T-helper 2 cell treated with Interferon-gamma antibody and Interleukin-4, amounts not matched to agents 5 μg/mL and 100 μg/mL, for 36 hours (primary cell): ENCODE measurements at regions not wholly inside any gene's neighbourhood (a gene's known extent, or its start where the extent isn't known, plus 50 kb on each side); places are given as distances from the start of the nearest gene placed in this dataset.

Experiments used
- DNase-seq: peaks from one replicate; pipeline ENCODE4 v3.0.0; 2021; ENCODE audit warnings: low spot score
- H3K27ac Mint-ChIP-seq: one replicate; pipeline ENCODE4 v1.8.0; 2021; ENCODE audit warnings: mild to moderate bottlenecking, mixed read lengths
- H3K27me3 Mint-ChIP-seq: one replicate; pipeline ENCODE4 v1.8.0; 2021; ENCODE audit warnings: low read depth, mixed read lengths
- H3K36me3 Mint-ChIP-seq: one replicate; pipeline ENCODE4 v1.8.0; 2021; ENCODE audit warnings: low read depth, mixed read lengths
- H3K4me1 Mint-ChIP-seq: one replicate; pipeline ENCODE4 v1.8.0; 2021; ENCODE audit warnings: low read depth, mixed read lengths
- H3K4me3 Mint-ChIP-seq: one replicate; pipeline ENCODE4 v1.8.0; 2022; ENCODE audit warnings: mild to moderate bottlenecking, moderate library complexity, mixed read lengths
- H3K9me3 Mint-ChIP-seq: one replicate; pipeline ENCODE4 v1.8.0; 2021; ENCODE audit warnings: mixed read lengths

DNA sequence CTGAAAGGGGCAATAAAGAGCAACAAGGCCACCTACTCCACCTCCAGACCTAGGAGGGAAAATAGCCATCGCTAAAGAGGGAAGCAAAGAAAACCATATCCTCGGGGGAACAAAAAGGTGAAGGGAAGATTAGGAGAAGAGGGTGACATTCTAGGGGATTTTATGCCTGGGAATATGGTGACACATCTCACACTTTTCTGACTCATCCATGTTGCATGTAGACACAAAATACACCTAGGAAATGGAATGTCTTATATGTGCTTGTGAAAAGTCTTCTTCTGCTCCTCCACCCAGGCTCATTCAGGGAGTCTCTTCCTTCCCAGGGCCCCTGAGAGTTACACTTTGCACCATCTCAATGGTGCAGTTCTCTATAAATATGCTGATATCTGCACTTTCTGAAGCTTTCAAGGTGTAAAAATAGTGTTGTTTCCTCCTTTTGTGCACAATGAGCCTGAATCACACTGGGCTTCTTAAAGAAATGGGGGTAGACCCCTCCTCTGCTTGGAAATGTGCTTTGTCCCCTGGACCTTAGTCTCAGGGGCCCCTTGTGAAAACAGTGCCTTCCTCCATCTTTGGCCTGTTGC lies 195.9 kb downstream of the CYYR1 start:
- H3K4me1 Mint-ChIP-seq: no peaks in the 10 kb centered on the region
- DNase-seq: no peak
- no peaks in the 10 kb centered on the region for H3K9me3 Mint-ChIP-seq
- H3K27ac Mint-ChIP-seq: no peak overlapping the region
- no peaks in the 10 kb centered on the region for H3K36me3 Mint-ChIP-seq
- no peaks in the 10 kb centered on the region for H3K27me3 Mint-ChIP-seq
- no peak overlapping the region for H3K4me3 Mint-ChIP-seq

DNA sequence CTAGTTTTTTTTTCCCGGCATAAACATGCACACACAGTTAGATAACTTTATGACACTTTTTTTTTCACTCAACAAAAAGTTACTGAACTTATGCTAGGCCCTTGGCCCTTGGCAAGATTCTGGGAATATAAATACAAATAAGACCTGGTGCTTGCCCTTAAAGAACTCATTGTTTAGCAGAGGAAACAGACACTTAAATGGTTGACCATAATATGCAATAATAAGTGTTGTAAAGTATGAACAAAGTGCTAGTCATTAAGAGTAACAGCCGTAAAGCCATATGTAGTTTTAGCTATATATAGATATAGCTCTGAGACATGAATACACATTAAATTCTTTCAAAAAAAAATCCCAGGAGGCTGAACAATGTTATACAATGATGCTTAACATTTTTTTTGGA lies 198.3 kb downstream of the CYYR1 start:
- Mint-ChIP-seq H3K9me3 (no peaks in the 10 kb centered on the region), H3K36me3 (no peaks in the 10 kb centered on the region), H3K4me1 (no peaks in the 10 kb centered on the region), H3K27ac (no peak overlapping the region), H3K27me3 (no peaks in the 10 kb centered on the region), H3K4me3 (no peak overlapping the region)
- DNase-seq: no peak

DNA sequence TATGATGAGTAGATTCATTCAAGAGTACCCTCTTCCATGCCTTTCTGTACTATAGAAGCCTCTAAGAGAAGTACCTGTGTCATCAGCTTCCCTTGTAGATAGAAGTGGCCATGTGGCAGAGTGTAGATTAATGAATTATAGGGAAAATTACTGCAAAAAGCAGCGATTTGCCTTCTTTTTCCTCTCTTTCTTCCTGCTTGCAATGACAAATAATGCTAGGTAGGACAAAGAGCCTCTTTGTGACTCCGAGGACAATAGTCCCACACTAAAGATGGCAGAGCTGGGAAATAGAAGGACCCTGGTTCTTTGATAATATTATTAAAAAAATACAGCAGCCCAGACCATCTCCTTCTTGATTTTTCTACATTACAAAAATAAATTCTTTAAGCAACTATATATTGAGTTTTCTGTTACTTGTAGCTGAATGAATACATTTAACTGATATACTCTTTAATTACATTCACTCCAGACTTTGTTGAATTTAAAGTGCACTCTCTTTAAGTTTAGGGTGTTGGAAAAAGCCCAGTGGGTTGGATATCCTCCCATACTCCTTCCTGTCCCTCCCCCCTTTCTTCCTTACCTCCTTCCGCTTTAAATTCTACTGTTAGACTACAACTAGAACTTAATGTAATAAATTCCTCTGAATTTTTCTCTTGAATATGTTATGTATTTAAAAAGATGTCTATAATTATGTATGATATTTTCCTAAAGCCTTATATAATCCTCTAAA lies 198.2 kb upstream of the APP start:
- no peak overlapping the region for H3K27ac Mint-ChIP-seq

DNA sequence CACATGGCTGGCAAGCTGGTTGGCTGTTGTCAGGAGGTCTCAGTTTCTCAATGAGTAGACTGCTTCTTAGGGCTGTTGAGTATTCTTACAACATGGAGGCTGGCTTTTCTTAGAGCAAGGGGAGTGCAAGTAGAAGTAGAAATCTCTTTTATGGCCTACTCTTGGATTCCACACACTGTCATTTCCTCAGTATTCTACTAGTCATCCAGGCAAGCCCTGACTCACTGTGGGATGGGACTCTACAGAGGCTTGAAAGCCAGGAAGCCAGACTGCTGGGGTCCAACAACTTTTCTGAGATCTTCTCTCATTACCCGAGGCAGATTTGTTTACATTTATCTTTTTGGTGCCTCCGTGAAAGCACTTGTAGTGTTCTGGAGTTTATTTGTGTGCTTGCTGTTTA lies 196.2 kb upstream of the APP start:
- no peak for DNase-seq
- H3K27ac Mint-ChIP-seq: no peak overlapping the region
- H3K36me3 Mint-ChIP-seq: no peaks in the 10 kb centered on the region
- no peaks in the 10 kb centered on the region for H3K27me3 Mint-ChIP-seq
- H3K4me3 Mint-ChIP-seq: no peak overlapping the region
- H3K4me1 Mint-ChIP-seq: no peaks in the 10 kb centered on the region
- no peaks in the 10 kb centered on the region for H3K9me3 Mint-ChIP-seq

More for the DNA sequence above, 198.2 kb upstream of the APP start:
- no peaks in the 10 kb centered on the region for H3K9me3 Mint-ChIP-seq
- no peak for DNase-seq
- H3K27me3 Mint-ChIP-seq: no peaks in the 10 kb centered on the region
- no peaks in the 10 kb centered on the region for H3K4me1 Mint-ChIP-seq
- H3K4me3 Mint-ChIP-seq: no peak overlapping the region
- no peaks in the 10 kb centered on the region for H3K36me3 Mint-ChIP-seq

DNA sequence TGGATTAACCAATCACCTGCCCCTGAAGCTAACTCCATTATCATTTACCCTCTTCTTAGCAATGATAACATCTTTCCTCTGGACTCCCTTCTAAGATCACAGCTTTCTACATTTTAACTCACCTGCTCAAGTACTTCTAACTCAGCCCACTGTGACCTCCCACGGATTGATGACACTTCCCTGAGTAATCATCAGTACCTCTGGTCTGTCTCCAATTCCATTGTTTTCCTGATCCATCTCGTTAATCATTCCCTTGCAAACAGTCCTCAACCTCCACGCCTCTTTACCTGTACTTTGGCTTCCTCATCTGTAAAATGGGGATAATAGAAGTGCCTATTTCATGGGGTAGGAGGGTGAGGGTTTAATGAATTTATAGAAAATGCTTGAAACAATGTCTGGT lies 195.3 kb upstream of the APP start:
- Mint-ChIP-seq H3K27ac (no peak overlapping the region), H3K36me3 (no peaks in the 10 kb centered on the region), H3K27me3 (no peaks in the 10 kb centered on the region), H3K4me1 (no peaks in the 10 kb centered on the region), H3K4me3 (no peak overlapping the region), H3K9me3 (no peaks in the 10 kb centered on the region)
- DNase-seq: no peak

DNA sequence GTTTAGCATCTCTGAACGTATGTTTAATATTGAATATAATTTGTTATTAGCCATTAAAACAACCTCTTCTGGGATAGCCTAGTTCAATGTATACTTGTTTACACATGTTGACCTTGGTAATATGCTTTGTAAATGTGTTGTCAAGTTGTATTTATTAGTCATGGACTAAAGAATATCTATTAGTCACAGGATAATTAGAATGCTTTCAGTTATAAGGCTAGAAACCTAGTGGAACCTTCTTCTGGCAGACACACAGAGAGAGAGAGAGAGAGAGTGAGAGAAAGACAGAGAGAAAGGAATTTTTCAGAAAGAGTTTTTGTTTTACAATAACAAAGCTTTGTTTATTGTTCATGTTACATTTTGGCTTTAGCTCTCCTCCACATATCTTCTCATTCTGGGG lies 181.1 kb upstream of the APP start:
- Mint-ChIP-seq H3K27me3 (no peaks in the 10 kb centered on the region), H3K4me1 (no peaks in the 10 kb centered on the region), H3K36me3 (no peaks in the 10 kb centered on the region), H3K9me3 (peaks cover 10% of the 10 kb centered on the region), H3K4me3 (no peak overlapping the region), H3K27ac (no peak overlapping the region)
- no peak for DNase-seq

DNA sequence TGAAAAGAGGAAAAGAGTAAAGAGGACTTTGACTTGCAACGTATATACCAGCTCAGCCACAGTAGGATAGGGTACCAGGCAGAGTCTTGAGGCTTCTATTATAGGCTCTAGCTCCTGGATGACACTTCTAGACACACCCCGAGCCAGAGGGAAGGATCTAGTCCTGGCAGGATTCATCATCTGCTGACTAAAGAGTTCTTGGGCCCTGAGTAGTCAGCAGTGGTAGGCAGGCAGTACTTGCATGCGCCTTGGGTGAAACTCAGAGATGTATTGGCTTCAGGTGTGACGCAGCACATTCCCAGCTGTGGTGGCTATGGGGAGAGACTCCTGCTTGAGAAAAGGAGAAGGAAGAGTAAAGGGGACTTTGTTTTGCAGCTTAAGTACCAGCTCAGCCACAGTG lies 162.3 kb upstream of the APP start:
- Mint-ChIP-seq H3K4me3 (no peak overlapping the region), H3K4me1 (no peaks in the 10 kb centered on the region), H3K9me3 (no peaks in the 10 kb centered on the region), H3K27me3 (no peaks in the 10 kb centered on the region), H3K36me3 (no peaks in the 10 kb centered on the region), H3K27ac (no peak overlapping the region)
- no peak for DNase-seq

DNA sequence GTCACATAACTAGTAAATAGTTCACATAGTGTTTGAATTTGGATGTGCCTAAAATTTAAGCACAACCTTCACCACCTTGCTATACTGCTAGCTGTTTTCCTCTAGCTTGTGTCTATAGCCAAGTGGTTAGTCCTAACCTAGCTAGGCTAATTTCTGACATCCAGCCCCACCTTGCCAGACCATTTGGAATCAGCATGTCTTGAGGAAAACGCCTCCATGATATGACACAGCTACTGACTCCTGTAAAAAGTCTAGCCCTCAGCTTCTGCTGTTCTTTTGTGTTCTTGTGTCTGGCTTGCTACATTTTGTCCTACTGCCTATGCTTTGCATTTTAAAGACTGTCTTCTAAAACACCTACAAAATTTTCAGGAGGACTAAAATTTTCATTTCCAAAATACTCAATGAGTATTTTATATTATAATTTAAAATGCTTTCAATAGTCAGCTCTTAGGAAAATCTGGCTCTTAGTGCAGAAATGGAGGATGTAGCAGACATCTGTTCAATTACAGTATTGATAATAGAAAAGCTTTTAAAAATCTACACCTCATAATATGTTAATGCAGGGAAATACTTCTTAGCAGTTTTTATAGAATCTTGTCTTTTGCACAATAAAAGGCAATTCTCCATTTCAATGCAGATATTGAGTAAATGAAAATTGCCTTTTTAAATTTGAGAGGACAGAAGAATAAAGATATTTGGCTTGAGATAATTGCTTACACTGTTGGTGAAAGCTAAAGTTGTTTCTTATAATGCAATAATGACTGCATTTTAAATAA lies 160.8 kb upstream of the APP start:
- Mint-ChIP-seq H3K9me3 (no peaks in the 10 kb centered on the region), H3K4me3 (no peak overlapping the region), H3K27me3 (no peaks in the 10 kb centered on the region), H3K36me3 (no peaks in the 10 kb centered on the region), H3K27ac (no peak overlapping the region), H3K4me1 (no peaks in the 10 kb centered on the region)
- DNase-seq: no peak

DNA sequence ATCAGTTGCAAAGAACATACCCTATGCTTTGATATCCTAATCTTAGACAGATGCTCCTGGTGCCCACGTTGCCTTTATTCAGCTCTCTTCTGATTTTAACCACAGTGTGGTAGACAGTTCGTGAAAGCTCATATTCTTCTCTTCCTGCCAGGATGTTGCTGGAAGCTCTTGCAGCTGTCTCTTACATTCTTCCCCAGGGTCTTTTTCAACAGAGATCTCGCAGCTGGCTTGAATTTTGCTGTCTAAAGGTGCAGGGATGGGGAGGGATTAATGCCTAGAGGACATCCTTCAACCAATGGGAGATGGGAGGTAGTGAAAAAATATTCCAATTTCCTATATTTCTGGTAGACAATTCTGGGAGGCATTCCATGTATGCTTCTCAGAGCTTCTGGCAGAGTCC lies 150.0 kb upstream of the APP start:
- Mint-ChIP-seq H3K27ac (no peak overlapping the region), H3K36me3 (no peaks in the 10 kb centered on the region), H3K4me3 (no peak overlapping the region), H3K4me1 (no peaks in the 10 kb centered on the region), H3K9me3 (no peaks in the 10 kb centered on the region), H3K27me3 (no peaks in the 10 kb centered on the region)
- no peak for DNase-seq

DNA sequence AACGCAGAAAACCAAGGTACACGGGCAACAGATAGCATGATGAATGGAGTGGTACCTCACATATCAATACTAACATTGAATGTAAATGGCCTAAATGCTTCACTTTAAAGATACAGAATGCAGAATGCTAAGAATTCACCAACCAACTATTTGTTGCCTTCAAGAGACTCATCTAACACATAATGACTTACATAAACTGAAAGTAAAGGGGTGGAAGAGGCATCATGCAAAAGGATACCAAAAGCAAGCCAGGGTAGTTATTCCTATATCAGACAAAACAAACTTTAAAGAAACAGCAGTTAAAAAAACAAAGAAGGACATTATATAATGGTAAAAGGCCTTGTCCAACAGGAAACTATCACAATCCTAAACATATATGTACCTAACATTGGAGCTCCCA lies 137.1 kb upstream of the APP start:
- H3K4me3 Mint-ChIP-seq: no peak overlapping the region
- H3K36me3 Mint-ChIP-seq: no peaks in the 10 kb centered on the region
- DNase-seq: no peak
- H3K27me3 Mint-ChIP-seq: no peaks in the 10 kb centered on the region
- peaks cover 38% of the 10 kb centered on the region for H3K9me3 Mint-ChIP-seq
- peaks cover 2% of the 10 kb centered on the region for H3K4me1 Mint-ChIP-seq
- no peak overlapping the region for H3K27ac Mint-ChIP-seq

DNA sequence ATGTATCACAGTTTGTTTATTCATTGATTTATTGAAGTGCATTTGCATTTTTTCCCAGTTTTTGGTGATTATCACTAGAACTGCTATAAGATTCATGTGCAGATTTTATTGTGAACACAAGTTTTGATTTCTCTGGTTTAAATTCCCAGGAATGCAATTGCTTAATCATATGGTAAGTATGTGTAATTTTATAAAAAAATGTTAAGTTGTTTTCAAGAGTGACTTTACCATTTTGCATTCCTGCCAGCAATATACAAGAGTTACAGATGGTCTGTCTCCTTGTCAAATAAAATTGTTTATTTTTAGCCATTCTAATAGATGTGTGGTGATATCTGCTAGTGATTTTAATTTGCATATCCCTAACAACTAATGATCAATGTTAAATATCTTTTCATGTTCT lies 127.3 kb upstream of the APP start:
- Mint-ChIP-seq H3K36me3 (no peaks in the 10 kb centered on the region), H3K4me3 (no peak overlapping the region), H3K27me3 (no peaks in the 10 kb centered on the region), H3K4me1 (no peaks in the 10 kb centered on the region), H3K27ac (no peak overlapping the region), H3K9me3 (peaks cover 25% of the 10 kb centered on the region)
- no peak for DNase-seq

DNA sequence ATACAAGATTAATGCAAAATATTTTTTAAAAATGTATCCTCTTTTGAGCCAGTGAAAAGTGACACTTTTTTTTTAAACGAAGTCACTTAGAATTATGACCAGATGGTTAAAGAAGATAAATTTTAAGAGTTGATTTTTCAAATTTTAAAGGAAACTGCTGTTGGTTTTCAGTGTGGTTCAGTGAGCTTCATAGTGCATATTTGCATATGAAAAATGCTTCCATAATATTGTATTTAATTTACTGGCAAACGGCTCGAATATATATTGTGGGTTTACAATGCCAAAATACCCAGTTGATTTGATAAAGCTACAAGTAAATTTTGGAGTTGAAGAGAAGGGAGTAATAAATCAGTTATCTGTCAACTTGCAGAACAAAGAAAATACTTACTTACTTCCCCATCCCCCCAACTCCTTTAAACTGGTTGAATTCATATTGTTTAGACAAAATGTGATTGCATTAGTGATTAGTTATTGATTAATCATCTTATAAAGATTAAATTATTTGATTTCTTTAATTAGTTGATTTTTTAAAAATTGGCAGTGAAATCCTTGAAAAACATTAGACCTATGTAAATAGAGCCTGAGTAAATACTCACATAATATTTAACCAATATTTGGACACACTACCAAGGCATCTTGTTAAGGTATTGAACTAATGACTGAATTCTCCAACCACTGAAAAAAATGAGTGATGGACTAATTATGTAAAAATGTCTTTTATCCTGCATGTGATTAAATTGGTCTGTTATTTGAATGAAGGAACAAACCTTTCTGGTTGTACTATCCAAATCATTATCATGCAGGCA lies 122.8 kb upstream of the APP start:
- Mint-ChIP-seq H3K27me3 (no peaks in the 10 kb centered on the region), H3K27ac (no peak overlapping the region), H3K4me1 (no peaks in the 10 kb centered on the region), H3K9me3 (peaks cover 11% of the 10 kb centered on the region), H3K36me3 (no peaks in the 10 kb centered on the region), H3K4me3 (no peak overlapping the region)
- DNase-seq: no peak

DNA sequence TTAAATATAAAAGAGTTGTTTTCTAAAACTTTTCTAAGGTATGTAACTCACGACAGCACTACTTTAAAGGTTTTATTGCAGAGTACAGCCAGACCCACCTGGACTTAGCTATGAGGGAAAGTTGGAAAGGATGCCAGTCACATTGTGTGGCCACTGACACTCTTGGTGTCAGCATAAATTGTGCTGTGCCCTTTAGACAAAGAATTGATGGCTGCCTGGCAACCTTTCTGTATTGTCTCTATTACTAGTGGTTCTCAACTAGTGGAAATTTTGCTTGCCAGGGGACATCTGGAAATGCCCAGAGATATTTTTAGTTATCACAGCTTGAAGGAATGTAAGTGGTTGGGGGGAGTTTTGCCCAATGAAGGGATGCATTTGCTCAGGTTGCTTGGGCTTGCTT lies 117.5 kb upstream of the APP start:
- Mint-ChIP-seq H3K4me1 (no peaks in the 10 kb centered on the region), H3K4me3 (no peak overlapping the region), H3K27ac (no peak overlapping the region), H3K9me3 (no peaks in the 10 kb centered on the region), H3K27me3 (no peaks in the 10 kb centered on the region), H3K36me3 (no peaks in the 10 kb centered on the region)
- no peak for DNase-seq

DNA sequence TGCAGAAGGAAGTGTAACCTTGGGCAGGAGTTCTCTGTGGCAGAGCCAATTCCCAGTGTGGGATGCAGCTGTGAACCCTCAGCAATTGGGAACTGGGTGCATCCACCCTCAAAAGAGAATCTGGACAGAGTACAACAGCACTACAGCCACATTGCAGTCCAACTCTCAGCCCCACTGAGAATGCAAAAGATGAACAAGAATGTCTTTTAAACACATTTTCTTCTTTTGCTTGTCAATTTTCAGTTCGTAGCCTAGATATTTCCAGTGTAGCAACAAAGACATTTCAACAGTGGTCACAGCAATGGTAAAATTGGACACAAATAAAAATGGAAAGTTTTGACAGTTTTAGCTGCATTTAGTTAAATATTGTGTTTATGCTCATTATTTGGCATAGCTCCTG lies 114.0 kb upstream of the APP start:
- no peaks in the 10 kb centered on the region for H3K36me3 Mint-ChIP-seq
- DNase-seq: no peak
- H3K27ac Mint-ChIP-seq: no peak overlapping the region
- no peaks in the 10 kb centered on the region for H3K9me3 Mint-ChIP-seq
- no peak overlapping the region for H3K4me3 Mint-ChIP-seq
- H3K27me3 Mint-ChIP-seq: no peaks in the 10 kb centered on the region
- no peaks in the 10 kb centered on the region for H3K4me1 Mint-ChIP-seq
